ENCODE measurements at regions not wholly inside any gene's neighbourhood (a gene's known extent, or its start where the extent isn't known, plus 50 kb on each side); places are given as distances from the start of the nearest gene placed in this dataset.
"Not testable (repeated sequence)": the region's sequence is repeated elsewhere in the genome, so short reads cannot be mapped to it uniquely, and the experiment has no call there.

DNA sequence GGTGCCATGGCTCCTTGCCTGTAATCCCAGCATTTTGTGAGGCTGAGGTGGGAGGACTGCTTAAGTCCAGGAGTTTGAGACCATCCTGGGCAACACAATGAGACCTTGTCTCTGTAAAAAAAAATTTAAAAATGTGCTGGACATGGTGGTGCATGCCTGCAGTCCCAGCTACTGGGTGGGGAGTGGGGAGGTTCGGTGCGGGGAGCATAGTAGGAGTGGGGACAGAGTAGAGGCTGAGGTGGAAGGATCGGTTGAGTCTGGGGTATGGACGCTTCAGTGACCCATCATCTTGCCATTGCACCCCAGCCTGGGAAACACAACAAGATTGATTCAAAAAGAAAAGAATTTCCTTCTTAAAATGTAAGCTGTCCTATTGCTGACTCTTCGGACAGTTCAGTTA lies 1490.0 kb upstream of the GBE1 start:
- DNase-seq (ENCODE audit: low spot score), result no peak

GRCh38 chr3:83250613-83251012 lies 1489.2 kb upstream of the GBE1 start:
- no peak for FAIRE-seq
- no peak for DNase-seq (ENCODE audit: low spot score)

More for the DNA sequence above, 1490.0 kb upstream of the GBE1 start:
- no peak for FAIRE-seq

DNA sequence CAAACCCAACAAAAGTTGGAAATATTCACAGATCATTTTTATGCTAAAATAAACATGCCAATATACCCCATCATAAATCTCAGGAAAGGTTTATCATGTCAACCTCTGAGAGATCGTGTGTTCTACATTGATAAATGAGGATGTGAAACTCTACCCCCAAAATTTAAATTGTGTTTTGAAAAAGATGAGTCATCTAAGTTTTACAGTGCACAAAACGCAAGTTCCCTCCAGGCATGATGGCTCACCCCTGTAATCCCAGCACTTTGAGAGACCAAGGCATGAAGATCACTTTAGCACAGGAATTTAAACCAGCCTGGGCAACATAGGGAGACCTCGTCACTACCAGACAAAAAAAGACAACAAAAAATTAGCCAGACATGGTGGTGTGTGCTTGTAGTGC lies 1487.0 kb upstream of the GBE1 start:
- FAIRE-seq, result no peak
- DNase-seq (ENCODE audit: low spot score), result no peak

- no peak for DNase-seq (ENCODE audit: low spot score)
- no peak for FAIRE-seq
These were observed 1473.9 kb upstream of the GBE1 start for GRCh38 chr3:83235180-83235814.

DNA sequence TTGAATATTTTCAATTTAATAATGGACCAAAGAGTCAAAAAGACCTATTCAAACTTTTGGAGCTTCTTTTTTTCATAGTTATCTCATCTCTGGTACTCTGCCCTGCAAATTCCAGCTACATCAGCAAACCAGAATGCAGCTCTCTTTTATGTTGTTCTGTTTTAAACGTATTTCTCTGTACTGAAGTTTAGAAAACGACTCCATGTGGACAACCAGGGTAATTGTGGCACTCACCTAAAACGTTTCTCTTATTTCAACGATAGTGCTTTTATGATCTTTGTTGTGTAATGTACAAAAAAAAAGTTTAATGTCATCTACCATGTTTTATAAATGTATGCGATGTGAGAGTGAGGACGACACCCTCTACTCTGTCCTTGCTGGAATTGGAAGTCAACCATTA lies 1472.3 kb upstream of the GBE1 start:
- DNase-seq (ENCODE audit: low spot score) (no peak), FAIRE-seq (no peak)

DNA sequence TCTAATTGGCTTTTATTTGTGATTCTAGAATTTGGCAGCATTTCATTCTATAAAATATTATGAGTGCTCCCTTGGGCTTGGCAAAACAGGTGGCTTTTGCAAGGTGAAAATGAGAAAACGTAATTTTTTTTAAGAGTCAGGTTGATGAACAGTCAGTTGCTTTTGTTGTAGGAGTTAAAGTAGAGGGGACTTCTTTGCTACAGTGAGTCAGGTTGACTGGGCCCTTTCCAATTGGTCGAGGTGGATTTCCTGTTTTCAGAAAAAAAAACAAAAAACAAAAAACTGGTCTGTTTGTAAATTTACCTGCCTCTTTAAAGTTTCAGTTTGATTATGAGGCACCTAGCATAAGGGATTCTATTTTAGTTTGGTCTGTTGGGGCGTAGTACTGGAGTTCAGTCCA lies 1469.4 kb upstream of the GBE1 start:
- no peak for FAIRE-seq

GRCh38 chr3:83230376-83230775 lies 1468.9 kb upstream of the GBE1 start:
- DNase-seq (ENCODE audit: low spot score) (no peak), FAIRE-seq (no peak)

More for the DNA sequence above, 1469.4 kb upstream of the GBE1 start:
- DNase-seq (ENCODE audit: low spot score), result no peak

GRCh38 chr3:83226751-83227150 lies 1465.3 kb upstream of the GBE1 start:
- DNase-seq (ENCODE audit: low spot score) (no peak), FAIRE-seq (no peak)

DNA sequence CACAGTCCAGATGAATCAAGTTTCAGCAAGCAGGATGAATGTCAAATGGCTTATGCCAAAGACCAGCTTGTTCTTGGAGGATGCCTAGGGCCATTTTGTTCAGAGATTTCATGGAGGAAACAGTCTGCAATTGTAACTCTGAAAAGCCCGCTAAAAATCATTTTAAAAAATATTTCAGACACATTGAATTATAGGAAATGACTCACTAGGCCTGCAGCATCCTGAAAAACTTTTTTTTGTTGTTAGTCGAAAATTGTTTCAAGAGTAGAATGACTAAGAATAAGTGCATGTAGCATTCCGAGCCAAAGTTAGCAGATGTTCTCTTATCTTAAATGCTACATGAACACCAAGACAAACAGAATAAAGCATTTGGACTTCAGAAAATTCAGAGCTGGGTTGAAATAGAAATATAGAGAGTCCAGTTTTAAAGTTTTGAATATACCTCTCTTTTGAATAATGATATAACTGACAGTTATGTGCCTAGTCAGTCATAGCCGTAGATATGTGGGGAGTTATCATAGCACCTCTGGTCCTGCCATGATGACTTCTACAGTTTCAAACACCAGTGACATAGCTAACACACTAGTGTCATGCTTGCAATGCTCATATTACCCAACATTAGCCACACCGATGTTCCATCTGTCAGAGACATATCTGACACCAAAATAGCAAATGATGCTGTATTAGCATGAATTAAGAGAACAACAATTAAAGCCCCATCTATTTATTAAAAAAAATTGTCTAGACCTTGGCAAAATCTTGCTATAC lies 1462.8 kb upstream of the GBE1 start:
- FAIRE-seq, result no peak
- DNase-seq (ENCODE audit: low spot score), result no peak

GRCh38 chr3:83218383-83219200 lies 1457.1 kb upstream of the GBE1 start:
- FAIRE-seq (no peak), DNase-seq (ENCODE audit: low spot score) (no peak)

DNA sequence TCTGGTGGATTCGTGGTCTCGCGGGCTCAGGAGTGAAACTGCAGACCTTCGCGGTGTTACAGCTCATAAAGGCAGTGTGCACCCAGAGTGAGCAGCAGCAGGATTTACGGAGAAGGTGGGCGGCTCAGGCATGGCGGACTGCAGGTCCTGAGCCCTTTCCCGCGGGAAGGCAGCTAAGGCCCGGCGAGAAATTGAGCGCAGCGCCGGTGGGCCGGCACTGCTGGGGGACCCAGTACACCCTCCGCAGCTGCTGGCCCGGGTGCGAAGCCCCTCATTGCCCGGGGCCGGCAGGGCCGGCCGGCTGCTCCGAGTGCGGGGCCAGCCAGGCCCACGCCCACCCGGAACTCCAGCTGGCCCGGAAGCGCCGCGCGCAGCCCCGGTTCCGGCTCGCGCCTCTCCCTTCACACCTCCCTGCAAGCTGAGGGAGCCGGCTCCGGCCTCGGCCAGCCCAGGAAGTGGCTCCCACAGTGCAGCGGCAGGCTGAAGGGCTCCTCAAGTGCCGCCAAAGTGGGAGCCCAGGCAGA lies 1456.2 kb upstream of the GBE1 start:
- DNase-seq (ENCODE audit: low spot score); FAIRE-seq: not testable (repeated sequence)

GRCh38 chr3:83216919-83217594 lies 1455.6 kb upstream of the GBE1 start:
- FAIRE-seq (no peak), DNase-seq (ENCODE audit: low spot score) (no peak)

DNA sequence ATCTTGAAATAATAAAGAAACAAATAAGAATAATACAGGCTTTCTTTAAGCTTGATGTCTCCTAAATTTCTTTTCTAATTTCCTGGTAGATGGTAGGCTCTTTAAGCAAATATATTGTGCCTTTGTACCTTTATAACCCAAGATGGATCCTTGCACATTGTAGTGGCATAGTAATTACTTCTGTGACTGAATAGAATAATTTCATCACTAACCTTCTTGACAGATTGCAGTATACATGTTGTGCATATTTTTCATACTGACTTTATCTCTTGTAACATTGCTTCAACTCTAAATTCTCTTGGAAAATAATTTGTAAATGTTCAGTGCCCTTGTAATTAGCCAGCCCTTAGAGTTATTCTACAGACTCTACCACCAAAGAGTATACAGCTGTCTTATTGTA lies 1433.8 kb upstream of the GBE1 start:
- no peak for DNase-seq (ENCODE audit: low spot score)
- FAIRE-seq, result no peak

DNA sequence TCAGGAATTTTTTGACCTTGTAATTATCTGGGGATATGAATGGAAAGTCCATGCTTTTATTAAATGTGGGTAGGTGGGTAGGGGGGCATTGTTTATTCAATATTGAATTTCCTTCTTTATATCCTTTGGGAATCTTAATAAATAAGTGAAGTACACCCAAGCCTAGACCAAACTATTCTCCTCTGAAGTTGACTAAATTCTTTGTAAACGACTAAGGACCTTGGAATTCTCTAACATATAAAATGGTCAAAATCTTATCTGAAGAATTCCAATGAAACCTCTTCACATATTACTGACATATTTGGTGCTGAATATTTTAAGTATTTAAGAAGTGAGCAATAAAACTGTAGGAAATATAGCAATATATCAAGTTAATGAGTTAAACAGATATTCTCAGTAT lies 1432.1 kb upstream of the GBE1 start:
- FAIRE-seq (no peak), DNase-seq (ENCODE audit: low spot score) (no peak)

DNA sequence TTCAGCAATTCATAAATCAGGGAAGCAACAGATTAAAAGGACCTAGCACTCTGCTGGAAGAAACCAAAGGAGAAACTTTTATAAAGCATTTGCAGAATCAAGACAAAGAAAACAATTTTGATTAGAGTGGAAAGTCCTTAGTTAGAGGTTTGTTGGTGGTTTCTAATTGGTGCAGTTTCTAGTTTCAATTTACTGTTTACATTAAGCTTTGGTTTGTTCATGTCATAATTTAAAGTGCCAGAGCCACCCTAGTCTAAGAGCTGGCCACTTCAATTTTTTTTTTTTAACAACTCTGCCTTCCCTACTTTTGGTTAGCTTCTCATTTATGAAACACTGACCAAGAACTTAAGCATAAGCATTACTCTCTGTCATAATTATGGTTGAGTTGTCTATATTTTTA lies 1428.2 kb upstream of the GBE1 start:
- FAIRE-seq (no peak), DNase-seq (ENCODE audit: low spot score) (no peak)

- DNase-seq (ENCODE audit: low spot score), result no peak
- FAIRE-seq, result no peak
These were observed 1408.0 kb upstream of the GBE1 start for GRCh38 chr3:83169473-83169872.

DNA sequence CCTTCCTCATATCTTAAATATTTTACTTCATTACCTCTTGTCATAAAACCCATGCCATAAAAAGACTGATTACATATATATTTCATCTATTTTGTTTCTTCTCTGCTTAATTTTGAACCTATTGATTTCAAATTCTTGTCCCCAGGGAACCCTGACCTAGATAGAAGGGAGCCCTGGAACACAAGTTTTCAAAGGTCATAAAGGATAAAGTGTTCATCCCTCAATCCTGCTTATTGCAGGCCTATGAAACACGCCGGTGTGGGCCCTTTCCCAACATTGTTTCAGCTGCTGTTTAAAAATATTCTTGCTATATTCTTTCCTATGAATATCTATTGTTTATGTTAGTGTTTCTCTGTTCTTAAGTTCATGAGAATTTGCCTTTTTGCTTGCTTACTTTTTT lies 1389.5 kb upstream of the GBE1 start:
- no peak for DNase-seq (ENCODE audit: low spot score)
- FAIRE-seq, result no peak

DNA sequence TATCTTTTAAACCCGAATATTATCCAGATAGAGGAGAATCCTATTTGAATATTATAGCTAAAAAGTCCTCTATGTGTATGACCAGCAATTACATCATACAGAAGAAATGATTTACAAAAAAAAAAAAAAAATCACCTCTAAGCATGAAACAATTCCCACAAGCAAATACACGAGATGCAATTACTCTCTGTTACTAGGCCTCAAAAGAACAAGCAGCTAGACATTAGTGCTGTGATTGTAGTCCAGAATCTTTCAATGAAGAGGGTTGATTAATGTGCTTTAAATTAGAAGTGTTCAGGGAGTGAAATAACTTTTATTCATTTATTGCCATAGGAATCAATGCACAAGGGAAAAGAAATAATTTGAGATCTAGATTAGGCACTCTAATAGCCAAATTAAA lies 1379.5 kb upstream of the GBE1 start:
- FAIRE-seq (no peak), DNase-seq (ENCODE audit: low spot score) (no peak)

- DNase-seq (ENCODE audit: low spot score) (no peak), FAIRE-seq (no peak)
These were observed 1369.8 kb upstream of the GBE1 start for GRCh38 chr3:83131236-83131635.

DNA sequence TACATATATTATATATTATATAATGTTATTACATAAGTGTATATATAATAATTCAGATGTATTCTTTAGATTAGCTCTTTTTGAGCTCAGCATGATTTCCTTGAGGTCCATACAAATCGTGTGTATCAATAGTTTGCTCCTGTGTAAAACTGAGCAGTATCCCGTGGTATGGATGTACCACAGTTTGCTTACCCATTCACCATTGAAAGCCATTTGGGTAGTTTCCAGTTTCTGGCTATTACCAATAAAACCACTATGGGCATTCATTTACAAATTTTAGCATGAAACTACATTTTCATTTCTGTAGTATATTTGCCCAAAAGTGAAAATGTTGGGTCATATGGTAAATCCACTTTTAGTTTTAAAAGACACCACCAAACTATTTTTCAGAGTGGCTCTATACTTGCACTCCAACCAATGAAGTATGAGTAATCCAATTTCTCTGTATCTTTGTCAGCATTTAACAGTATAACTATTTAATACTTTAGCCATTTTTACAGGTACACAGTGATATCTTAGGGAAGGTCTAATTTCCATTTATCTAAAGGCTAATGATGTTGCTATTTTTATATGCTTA lies 1361.4 kb upstream of the GBE1 start:
- no peak for DNase-seq (ENCODE audit: low spot score)
- FAIRE-seq, result no peak

GRCh38 chr3:83093222-83093572 lies 1331.8 kb upstream of the GBE1 start:
- FAIRE-seq (no peak), DNase-seq (ENCODE audit: low spot score) (no peak)

Data from RCC 7860 (cell line).